ENCODE measurements at regions not wholly inside any gene's neighbourhood (a gene's known extent, or its start where the extent isn't known, plus 50 kb on each side); places are given as distances from the start of the nearest gene placed in this dataset.

DNA sequence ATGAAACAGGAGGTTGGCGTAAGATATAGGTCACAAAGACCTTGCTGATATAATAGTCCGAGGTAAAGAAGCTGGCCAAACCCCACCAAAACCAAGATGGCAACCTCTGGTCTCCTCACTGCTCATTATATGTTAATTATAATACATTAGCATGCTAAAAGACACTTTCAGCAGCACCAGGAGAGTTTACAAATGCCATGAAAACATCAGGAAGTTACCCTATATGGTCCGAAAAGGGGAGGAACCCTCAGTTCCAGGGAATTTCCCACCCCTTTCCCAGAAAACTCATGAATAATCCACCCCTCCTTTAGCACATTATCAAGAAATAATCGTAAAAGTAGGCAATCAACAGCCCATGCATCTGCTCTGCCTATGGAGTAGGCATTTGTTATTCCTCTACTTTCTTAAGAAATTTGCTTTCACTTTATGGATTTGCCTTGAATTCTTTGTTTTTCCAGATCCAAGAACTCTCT lies 923.4 kb downstream of the QKI start:
- Mint-ChIP-seq H3K27ac (no peak overlapping the region), H3K4me3 (no peak overlapping the region), H3K9me3 (peaks cover 20% of the 10 kb centered on the region), H3K27me3 (no peaks in the 10 kb centered on the region), H3K4me1 (ENCODE audit: low read depth) (no peaks in the 10 kb centered on the region), H3K36me3 (ENCODE audit: low read depth) (no peaks in the 10 kb centered on the region)
- intact Hi-C loops (cut with micrococcal nuclease) = no loop called here

DNA sequence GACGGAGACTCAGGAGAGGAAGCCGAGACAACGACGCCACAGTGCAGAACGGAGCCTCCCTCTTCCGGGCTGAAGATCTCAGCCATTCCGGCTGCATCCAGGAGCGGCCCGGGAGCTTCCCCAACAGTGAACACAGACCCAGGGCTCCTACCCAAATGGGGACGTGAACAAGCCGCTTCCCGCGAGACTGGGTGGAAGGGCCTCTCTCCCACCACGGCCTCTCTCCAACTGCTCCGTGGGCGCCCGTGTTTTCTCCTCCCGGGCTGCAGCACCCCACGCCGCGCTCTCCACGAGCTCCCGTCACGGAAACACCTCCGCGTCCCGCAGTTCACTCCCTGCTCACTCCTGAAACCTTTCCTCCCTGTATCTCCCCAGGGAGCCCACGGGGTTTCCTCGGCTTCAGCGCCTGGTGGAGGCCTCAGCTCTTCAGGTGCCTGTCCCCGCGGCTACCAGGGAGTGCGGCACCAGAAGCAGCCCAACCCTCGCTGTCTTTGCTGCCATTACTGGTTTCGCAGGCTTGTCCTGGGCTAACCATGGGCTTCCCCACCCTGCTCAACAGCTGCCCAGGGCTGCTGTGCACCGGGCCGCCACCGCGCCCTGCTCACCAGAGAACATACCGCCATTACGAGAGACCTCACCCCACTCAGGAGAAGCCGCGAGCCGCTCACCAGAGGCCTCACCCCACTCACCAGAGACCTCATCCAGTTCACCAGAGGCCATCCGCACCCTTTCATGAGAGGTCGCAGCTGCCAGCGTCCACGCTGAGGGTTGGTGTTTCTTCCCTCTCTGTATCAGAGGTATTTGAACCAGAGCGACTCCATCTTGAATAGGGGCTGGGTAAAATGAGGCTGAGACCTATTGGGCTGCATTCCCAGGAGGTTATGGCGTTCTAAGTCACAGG lies 922.8 kb downstream of the QKI start:
- Mint-ChIP-seq H3K9me3 (peaks cover 20% of the 10 kb centered on the region), H3K4me1 (ENCODE audit: low read depth) (no peaks in the 10 kb centered on the region), H3K27ac (no peak overlapping the region), H3K27me3 (no peaks in the 10 kb centered on the region), H3K36me3 (ENCODE audit: low read depth) (no peaks in the 10 kb centered on the region), H3K4me3 (no peak overlapping the region)
- intact Hi-C loops (cut with micrococcal nuclease) = no loop called here

DNA sequence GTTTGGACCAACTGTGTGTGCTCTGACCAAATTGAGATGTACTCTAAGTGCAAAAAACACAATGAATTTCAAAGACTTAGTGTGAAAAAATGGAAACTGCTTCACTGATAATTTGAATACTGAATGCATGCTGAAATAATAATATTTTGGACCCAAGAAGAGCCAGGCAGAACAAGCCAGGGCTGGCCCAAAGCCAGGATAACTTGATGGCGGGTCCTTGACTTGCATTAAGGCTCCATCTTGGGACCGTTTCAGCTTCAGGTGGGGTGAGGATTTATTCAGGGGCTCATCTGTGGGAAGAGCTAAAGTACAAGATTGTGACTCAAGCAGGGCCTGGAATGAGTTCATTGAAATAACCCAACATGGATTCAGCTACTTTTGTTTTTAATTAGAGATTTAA lies 921.9 kb downstream of the QKI start:
- no peaks in the 10 kb centered on the region for H3K36me3 Mint-ChIP-seq (ENCODE audit: low read depth)
- no peak overlapping the region for H3K27ac Mint-ChIP-seq
- intact Hi-C loops (cut with micrococcal nuclease) = no loop called here
- no peaks in the 10 kb centered on the region for H3K4me1 Mint-ChIP-seq (ENCODE audit: low read depth)
- H3K27me3 Mint-ChIP-seq = no peaks in the 10 kb centered on the region
- no peak overlapping the region for H3K4me3 Mint-ChIP-seq
- H3K9me3 Mint-ChIP-seq = peaks cover 20% of the 10 kb centered on the region

DNA sequence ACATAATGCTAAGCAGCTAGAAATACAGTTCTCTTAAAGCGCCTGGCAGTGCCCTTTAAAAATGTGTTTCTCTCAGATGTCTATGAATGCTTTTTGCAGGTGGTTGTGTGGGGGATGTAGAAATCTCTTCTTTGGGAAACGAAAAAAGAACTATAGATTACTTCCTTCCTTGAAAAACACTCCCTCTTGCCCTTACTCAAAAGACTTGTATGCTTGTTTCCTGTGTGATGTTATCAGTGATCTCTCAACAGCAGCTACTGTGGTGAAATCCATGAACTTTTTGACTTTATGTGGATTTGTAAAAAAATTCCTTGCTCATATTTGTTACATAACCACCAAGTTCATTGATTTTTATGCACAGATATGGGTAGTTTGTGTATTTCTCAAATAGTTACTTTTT lies 916.5 kb downstream of the QKI start:
- Mint-ChIP-seq H3K27ac (no peak overlapping the region), H3K36me3 (ENCODE audit: low read depth) (no peaks in the 10 kb centered on the region), H3K27me3 (no peaks in the 10 kb centered on the region), H3K4me1 (ENCODE audit: low read depth) (no peaks in the 10 kb centered on the region), H3K9me3 (peaks cover 28% of the 10 kb centered on the region), H3K4me3 (no peak overlapping the region)
- intact Hi-C loops (cut with micrococcal nuclease) = no loop called here

DNA sequence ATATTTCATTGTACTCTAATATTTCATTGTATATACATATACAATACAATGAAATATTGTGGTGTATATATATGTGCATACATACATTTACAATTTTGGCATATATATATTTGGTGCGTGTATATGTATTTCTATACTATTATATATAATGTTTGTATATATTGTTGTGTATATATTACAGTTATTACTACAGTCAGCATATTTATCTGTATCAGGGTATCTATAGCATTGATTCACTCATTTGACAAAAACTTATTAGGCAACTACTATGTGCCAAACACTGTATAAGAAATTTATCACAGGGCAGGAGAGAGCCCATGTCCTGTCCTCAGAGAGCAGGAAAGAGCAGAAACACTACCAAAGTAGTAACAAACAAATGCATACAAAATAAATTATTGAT lies 910.6 kb downstream of the QKI start:
- peaks cover 53% of the 10 kb centered on the region for H3K9me3 Mint-ChIP-seq
- no peak overlapping the region for H3K27ac Mint-ChIP-seq
- no peaks in the 10 kb centered on the region for H3K36me3 Mint-ChIP-seq (ENCODE audit: low read depth)
- H3K27me3 Mint-ChIP-seq = no peaks in the 10 kb centered on the region
- no peaks in the 10 kb centered on the region for H3K4me1 Mint-ChIP-seq (ENCODE audit: low read depth)
- intact Hi-C loops (cut with micrococcal nuclease) = no loop called here
- H3K4me3 Mint-ChIP-seq = no peak overlapping the region

DNA sequence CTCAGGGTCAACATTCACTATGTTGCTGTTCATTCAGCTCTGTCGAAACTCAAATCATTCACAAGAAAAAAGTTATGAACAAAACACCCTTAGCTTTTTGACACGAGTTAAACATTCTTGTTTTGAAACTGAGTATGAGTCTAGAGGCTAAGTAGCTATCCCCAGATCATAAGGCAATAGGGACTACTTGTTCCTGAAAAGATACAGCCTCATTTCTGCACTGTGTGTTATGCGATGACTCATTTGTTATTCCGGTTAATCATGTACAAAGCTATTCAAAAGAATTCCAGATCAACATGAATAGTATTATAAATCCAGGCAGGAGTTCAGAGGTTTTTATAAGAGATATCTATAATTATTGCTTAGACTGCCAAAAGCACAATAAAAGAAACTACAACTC lies 908.0 kb downstream of the QKI start:
- H3K27me3 Mint-ChIP-seq = no peaks in the 10 kb centered on the region
- H3K9me3 Mint-ChIP-seq = peaks cover 41% of the 10 kb centered on the region
- H3K27ac Mint-ChIP-seq = no peak overlapping the region
- intact Hi-C loops (cut with micrococcal nuclease) = no loop called here
- no peaks in the 10 kb centered on the region for H3K36me3 Mint-ChIP-seq (ENCODE audit: low read depth)
- no peaks in the 10 kb centered on the region for H3K4me1 Mint-ChIP-seq (ENCODE audit: low read depth)
- H3K4me3 Mint-ChIP-seq = no peak overlapping the region

DNA sequence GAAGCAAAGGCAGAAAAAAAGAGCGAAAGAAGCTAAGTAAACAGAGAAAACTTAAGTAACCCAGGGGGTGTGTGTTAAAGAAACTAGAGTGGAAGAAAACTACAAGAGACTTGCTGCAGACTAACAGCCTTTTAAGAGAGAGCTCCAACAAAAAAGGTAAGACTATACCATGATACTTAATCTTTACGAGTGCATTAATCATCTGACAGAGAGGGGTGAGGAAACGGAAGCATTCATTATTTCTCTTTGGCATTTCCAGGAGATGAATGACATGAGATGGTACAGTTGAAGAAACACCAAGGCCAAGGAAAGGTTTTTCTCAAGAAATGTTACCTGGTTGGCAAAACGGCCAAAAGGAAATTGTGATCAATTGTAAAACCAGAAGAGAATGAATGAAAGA lies 906.8 kb downstream of the QKI start:
- Mint-ChIP-seq H3K4me1 (ENCODE audit: low read depth) (no peaks in the 10 kb centered on the region), H3K27ac (no peak overlapping the region), H3K36me3 (ENCODE audit: low read depth) (no peaks in the 10 kb centered on the region), H3K27me3 (no peaks in the 10 kb centered on the region), H3K9me3 (peaks cover 31% of the 10 kb centered on the region), H3K4me3 (no peak overlapping the region)
- intact Hi-C loops (cut with micrococcal nuclease) = no loop called here

DNA sequence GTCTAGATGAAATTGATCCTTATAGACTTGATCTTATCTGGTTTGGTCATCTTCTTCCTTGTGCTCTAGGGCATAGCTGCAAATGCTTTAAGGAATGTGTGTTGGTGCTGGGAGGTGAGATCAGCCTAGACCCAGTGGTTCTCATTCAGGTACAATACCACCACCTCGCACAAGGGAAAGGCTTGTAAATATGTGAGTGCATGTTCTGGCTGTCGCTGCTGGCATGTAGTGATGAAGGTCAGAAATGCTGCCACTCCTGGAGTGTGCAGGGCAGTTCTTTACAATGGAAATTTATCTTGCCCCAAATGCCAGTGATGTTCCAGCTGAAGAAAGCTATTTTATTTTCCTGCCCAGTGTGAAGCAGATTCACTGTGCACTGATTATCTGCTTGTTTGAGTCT lies 900.9 kb downstream of the QKI start:
- Mint-ChIP-seq H3K4me1 (ENCODE audit: low read depth) (no peaks in the 10 kb centered on the region), H3K9me3 (peaks cover 6% of the 10 kb centered on the region), H3K27ac (no peak overlapping the region), H3K27me3 (no peaks in the 10 kb centered on the region), H3K4me3 (no peak overlapping the region), H3K36me3 (ENCODE audit: low read depth) (no peaks in the 10 kb centered on the region)
- intact Hi-C loops (cut with micrococcal nuclease) = no loop called here

DNA sequence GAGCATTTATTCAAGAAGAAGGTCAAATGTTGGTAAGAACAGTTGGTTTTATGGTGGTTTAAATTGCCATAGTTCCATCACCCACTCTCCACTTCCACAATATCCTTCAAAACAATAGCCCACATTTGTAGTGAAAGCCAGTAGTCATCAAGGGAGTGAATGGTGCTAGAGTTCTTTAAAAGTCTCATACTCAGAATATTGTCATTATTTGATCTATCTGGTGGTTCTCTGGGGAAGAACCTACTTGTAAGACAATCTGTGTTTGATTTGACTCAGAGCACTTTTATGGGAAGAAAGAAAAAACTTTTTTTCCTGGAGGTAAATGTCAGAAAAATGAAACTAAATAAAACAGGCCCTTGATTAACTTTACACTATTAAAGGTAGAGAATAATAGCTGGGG lies 893.8 kb downstream of the QKI start:
- no peaks in the 10 kb centered on the region for H3K27me3 Mint-ChIP-seq
- intact Hi-C loops (cut with micrococcal nuclease) = no loop called here
- H3K4me1 Mint-ChIP-seq (ENCODE audit: low read depth) = no peaks in the 10 kb centered on the region
- no peaks in the 10 kb centered on the region for H3K36me3 Mint-ChIP-seq (ENCODE audit: low read depth)
- H3K4me3 Mint-ChIP-seq = no peak overlapping the region
- peaks cover 42% of the 10 kb centered on the region for H3K9me3 Mint-ChIP-seq
- H3K27ac Mint-ChIP-seq = no peak overlapping the region

DNA sequence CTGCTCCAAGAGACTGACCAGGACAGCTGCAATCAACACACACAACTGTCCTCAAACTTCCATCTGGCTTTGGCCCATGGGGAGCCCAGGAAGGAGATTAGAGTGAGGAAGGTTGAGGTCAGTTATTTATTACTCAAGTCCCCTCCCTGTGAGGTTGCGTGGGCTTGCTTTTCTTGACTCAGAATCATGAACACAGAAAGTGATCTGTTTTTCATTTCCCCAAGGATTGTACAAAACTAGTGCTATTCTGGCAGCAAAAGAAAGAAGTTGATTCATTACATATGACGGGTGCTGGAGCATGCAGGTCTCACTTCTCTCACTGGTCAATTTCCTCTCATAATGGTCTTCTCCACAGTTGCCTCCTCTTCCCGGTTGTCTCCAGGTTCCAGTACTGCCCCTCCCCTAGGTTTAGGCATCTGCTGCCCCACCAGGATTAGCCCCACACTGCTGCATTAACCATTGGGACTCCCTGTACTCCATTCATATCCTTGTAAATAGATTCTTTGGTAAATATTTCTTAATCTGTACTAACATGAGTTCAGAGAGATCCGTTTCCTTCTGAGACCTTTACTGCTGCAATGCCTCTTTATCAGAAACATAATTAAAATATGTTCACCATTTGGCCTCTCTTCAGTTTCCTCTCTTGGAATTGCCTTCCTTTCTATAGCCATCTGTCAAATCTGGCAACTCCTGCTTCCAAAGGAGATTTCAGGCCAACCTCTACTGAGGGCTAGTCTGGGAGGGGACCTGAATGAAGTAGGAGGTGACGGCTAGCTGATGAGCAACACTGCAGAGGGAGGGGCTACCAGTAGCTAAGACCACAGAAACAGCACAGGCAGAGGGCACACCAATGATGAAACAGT lies 888.8 kb downstream of the QKI start:
- Mint-ChIP-seq H3K4me3 (no peak overlapping the region), H3K27ac (no peak overlapping the region), H3K9me3 (peaks cover 47% of the 10 kb centered on the region), H3K27me3 (no peaks in the 10 kb centered on the region), H3K36me3 (ENCODE audit: low read depth) (no peaks in the 10 kb centered on the region), H3K4me1 (ENCODE audit: low read depth) (no peaks in the 10 kb centered on the region)
- intact Hi-C loops (cut with micrococcal nuclease) = no loop called here

DNA sequence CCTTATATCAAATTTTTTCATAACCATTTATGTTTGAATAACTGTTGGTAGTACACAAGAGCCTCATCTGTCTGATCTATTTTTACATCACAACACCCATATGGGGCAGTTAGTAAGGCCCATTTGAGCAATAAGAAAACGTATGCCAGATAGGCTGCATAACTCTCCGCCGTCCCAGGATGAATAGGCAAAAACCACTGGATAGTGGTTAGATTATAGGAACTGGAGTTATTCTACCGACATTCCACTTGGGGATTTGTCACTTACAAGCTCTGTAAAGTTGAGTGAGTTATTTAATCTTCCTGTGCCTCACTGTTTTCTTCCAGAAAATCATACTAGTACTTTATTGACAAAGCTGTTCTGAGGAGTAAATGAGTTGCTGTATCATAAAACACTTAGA lies 881.9 kb downstream of the QKI start:
- no peak overlapping the region for H3K27ac Mint-ChIP-seq
- no peaks in the 10 kb centered on the region for H3K4me1 Mint-ChIP-seq (ENCODE audit: low read depth)
- H3K4me3 Mint-ChIP-seq = no peak overlapping the region
- H3K27me3 Mint-ChIP-seq = no peaks in the 10 kb centered on the region
- peaks cover 19% of the 10 kb centered on the region for H3K9me3 Mint-ChIP-seq
- H3K36me3 Mint-ChIP-seq (ENCODE audit: low read depth) = no peaks in the 10 kb centered on the region
- intact Hi-C loops (cut with micrococcal nuclease) = no loop called here

DNA sequence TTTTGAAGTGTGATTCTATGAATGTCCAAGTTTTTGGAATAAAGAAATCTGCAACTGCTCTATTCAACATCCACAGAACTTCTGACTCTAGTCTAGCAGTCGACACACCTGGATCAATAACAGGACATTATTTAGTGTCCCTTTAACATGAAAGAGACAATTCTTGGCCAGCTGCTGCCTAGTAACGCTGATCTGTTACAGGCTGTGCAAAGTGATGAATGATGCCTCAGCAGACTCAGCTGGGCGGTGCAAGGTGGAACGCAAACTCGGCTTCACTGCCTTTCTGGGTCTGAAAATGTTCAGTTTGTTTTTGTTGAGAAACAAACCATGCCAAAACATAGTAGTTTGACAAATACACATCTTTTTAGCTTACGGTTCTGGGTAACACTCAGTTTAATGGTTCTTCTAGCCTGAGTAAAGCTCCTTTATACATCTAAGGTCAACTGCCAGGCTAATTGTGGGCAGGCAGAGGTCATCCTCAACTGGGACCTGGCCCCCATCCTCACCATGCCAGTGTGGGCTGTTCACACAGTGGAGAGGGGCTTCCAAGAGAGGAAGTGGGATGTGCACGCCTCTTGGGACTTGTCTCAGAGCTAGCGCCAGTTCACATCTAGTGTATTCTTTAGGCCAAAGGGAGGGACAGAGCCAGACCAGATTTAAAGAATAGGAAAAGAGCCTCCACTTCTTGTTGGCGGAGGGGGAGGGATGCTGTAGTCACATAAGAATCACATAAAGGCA lies 879.7 kb downstream of the QKI start:
- Mint-ChIP-seq H3K36me3 (ENCODE audit: low read depth) (no peaks in the 10 kb centered on the region), H3K27me3 (no peaks in the 10 kb centered on the region), H3K4me1 (ENCODE audit: low read depth) (no peaks in the 10 kb centered on the region), H3K27ac (no peak overlapping the region), H3K4me3 (no peak overlapping the region), H3K9me3 (peaks cover 26% of the 10 kb centered on the region)
- intact Hi-C loops (cut with micrococcal nuclease) = no loop called here

DNA sequence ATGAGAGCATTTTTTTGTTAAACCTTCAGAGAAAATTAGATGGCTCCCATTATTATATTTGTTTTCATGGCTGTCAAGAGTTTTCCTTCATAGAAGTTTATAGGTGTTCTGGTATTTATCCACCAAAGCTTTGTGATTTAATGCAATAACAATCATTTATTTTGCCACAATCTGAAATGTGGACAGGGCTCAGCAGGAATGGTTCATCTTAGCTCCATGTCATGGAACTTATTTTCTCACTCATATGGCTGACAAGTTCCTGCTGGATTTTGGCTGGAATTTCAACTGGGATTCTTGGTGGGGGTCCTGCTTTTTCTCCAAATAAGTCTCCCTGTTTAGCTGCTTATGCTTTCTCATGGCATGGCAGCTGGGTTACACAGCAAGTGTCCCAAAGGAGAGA lies 876.7 kb downstream of the QKI start:
- intact Hi-C loops (cut with micrococcal nuclease) = no loop called here
- no peak overlapping the region for H3K27ac Mint-ChIP-seq
- H3K9me3 Mint-ChIP-seq = peaks cover 44% of the 10 kb centered on the region
- H3K36me3 Mint-ChIP-seq (ENCODE audit: low read depth) = no peaks in the 10 kb centered on the region
- H3K4me3 Mint-ChIP-seq = no peak overlapping the region
- H3K4me1 Mint-ChIP-seq (ENCODE audit: low read depth) = no peaks in the 10 kb centered on the region
- no peaks in the 10 kb centered on the region for H3K27me3 Mint-ChIP-seq

DNA sequence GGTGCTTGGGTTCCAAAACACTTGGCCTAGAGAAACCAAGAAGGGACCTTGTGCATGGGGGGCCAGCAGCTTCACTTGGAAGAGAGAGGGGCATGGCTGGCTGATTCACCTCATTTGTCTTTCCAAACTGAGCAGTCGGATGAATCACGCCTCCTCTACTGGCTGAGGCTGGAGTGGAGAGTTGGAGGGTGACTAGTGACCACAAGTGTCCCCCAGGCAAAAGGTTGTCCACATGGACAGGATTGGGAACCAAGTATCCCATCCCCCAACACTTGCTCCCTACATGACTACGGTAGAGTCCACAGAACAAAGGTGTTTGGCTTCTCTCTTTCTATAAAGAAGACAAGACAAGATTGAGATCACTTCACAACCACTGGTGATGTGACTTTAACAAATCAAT lies 875.6 kb downstream of the QKI start:
- H3K27me3 Mint-ChIP-seq = no peaks in the 10 kb centered on the region
- H3K27ac Mint-ChIP-seq = no peak overlapping the region
- intact Hi-C loops (cut with micrococcal nuclease) = no loop called here
- H3K9me3 Mint-ChIP-seq = peaks cover 38% of the 10 kb centered on the region
- no peaks in the 10 kb centered on the region for H3K36me3 Mint-ChIP-seq (ENCODE audit: low read depth)
- H3K4me1 Mint-ChIP-seq (ENCODE audit: low read depth) = no peaks in the 10 kb centered on the region
- H3K4me3 Mint-ChIP-seq = no peak overlapping the region
